ENCODE measurements at regions not wholly inside any gene's neighbourhood (a gene's known extent, or its start where the extent isn't known, plus 50 kb on each side); places are given as distances from the start of the nearest gene placed in this dataset.

DNA sequence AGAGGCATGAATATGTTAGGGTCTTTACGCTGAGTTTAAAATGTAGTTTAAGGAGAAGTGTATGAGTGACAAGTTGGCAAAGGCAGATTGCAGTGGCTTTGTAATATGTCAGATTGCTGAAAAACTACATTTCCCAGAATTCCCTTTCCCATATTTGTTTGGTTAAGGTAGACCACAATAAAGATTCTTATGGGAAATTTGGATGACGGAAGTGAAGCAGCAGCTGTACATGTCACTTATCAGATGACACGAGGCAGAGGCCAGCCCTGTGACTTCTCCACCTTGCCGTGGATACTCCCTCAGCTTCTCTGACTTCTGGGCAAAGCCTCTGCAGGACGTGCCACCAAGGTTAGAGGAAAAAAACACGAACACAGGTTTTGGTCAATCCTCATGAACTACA lies 229.7 kb upstream of the DKK2 start:
- Histone ChIP-seq H3K9me3 (no peaks in the 10 kb centered on the region), H3K27me3 (no peaks in the 10 kb centered on the region), H3K27ac (no peak overlapping the region), H3K4me1 (no peaks in the 10 kb centered on the region), H3K4me3 (no peak overlapping the region), H3K36me3 (no peaks in the 10 kb centered on the region)
- intact Hi-C loops (cut with DNase I): no loop called here
- TF ChIP-seq POLR2A (IDR thresholded peaks at IDR 0.05): no peak
- TF ChIP-seq, protein P1, sequence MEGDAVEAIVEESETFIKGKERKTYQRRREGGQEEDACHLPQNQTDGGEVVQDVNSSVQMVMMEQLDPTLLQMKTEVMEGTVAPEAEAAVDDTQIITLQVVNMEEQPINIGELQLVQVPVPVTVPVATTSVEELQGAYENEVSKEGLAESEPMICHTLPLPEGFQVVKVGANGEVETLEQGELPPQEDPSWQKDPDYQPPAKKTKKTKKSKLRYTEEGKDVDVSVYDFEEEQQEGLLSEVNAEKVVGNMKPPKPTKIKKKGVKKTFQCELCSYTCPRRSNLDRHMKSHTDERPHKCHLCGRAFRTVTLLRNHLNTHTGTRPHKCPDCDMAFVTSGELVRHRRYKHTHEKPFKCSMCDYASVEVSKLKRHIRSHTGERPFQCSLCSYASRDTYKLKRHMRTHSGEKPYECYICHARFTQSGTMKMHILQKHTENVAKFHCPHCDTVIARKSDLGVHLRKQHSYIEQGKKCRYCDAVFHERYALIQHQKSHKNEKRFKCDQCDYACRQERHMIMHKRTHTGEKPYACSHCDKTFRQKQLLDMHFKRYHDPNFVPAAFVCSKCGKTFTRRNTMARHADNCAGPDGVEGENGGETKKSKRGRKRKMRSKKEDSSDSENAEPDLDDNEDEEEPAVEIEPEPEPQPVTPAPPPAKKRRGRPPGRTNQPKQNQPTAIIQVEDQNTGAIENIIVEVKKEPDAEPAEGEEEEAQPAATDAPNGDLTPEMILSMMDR (IDR thresholded peaks at IDR 0.05): no peak
- no peak for TF ChIP-seq POLR2AphosphoS5 (IDR thresholded peaks at IDR 0.05; ENCODE audit: insufficient read depth in 1 of 2, low read depth in 1 of 2)
- no peak for DNase-seq (ENCODE audit: extremely low spot score in 2 of 2)

DNA sequence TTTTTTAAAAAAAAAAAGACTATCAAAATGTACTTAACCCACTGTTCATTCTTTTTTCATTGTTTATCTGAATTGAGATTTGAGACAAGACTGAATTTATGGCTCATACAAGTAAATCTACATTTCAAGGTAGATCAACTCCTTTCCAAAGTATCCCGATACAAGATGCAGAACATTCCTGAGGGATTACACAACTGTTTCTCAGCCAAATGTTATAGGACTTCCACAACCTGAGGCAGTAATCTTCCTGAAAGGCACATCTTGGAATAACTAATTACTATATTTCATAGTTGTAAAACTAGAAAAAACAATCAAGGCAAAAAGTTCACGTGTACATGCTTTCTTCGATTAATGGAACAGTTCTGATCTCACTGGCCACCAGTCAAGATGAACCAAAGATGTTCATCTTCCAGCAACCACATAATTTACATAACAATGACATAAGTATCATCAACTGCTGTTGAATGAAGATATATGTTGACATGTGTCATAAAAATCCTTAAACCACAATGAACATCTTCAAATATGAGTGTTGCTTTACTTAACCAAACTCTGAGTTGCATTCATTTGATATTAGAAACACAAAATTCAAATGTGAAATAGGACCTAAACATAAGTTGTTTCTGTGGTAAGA lies 225.2 kb upstream of the DKK2 start:
- no peak for DNase-seq (ENCODE audit: extremely low spot score in 2 of 2)
- no peaks in the 10 kb centered on the region for H3K36me3 ChIP-seq
- H3K4me3 ChIP-seq: no peak overlapping the region
- H3K4me1 ChIP-seq: no peaks in the 10 kb centered on the region
- no peaks in the 10 kb centered on the region for H3K9me3 ChIP-seq
- H3K27me3 ChIP-seq: no peaks in the 10 kb centered on the region
- TF ChIP-seq, protein P1 (IDR thresholded peaks at IDR 0.05): no peak
- H3K27ac ChIP-seq: no peak overlapping the region
- intact Hi-C loops (cut with DNase I): no loop called here

GRCh38 chr4:107258359-107258758 lies 222.2 kb upstream of the DKK2 start:
- Histone ChIP-seq H3K27ac (no peak overlapping the region), H3K4me3 (no peak overlapping the region), H3K27me3 (no peaks in the 10 kb centered on the region), H3K9me3 (no peaks in the 10 kb centered on the region), H3K4me1 (no peaks in the 10 kb centered on the region), H3K36me3 (no peaks in the 10 kb centered on the region)
- no peak for TF ChIP-seq POLR2A (IDR thresholded peaks at IDR 0.05)
- TF ChIP-seq, protein P1 (IDR thresholded peaks at IDR 0.05): no peak
- no peak for TF ChIP-seq POLR2AphosphoS5 (IDR thresholded peaks at IDR 0.05; ENCODE audit: insufficient read depth in 1 of 2, low read depth in 1 of 2)
- no peak for DNase-seq (ENCODE audit: extremely low spot score in 2 of 2)
- intact Hi-C loops (cut with DNase I): no loop called here

- intact Hi-C loops (cut with DNase I): no loop called here
Measured at GRCh38 chr4:107255596-107255995, 219.5 kb upstream of the DKK2 start.

GRCh38 chr4:107255114-107255513 lies 219.0 kb upstream of the DKK2 start:
- H3K36me3 ChIP-seq: no peaks in the 10 kb centered on the region
- no peaks in the 10 kb centered on the region for H3K4me1 ChIP-seq
- no peak for TF ChIP-seq POLR2A (IDR thresholded peaks at IDR 0.05)
- no peak for TF ChIP-seq POLR2AphosphoS5 (IDR thresholded peaks at IDR 0.05; ENCODE audit: insufficient read depth in 1 of 2, low read depth in 1 of 2)
- TF ChIP-seq, protein P1 (IDR thresholded peaks at IDR 0.05): no peak
- H3K9me3 ChIP-seq: no peaks in the 10 kb centered on the region
- intact Hi-C loops (cut with DNase I): no loop called here
- no peak overlapping the region for H3K27ac ChIP-seq
- H3K27me3 ChIP-seq: no peaks in the 10 kb centered on the region
- H3K4me3 ChIP-seq: no peak overlapping the region
- DNase-seq (ENCODE audit: extremely low spot score in 2 of 2): no peak

More at GRCh38 chr4:107255596-107255995, 219.5 kb upstream of the DKK2 start:
- H3K4me3 ChIP-seq: no peak overlapping the region
- no peaks in the 10 kb centered on the region for H3K9me3 ChIP-seq
- H3K27me3 ChIP-seq: no peaks in the 10 kb centered on the region
- no peak for DNase-seq (ENCODE audit: extremely low spot score in 2 of 2)
- no peak overlapping the region for H3K27ac ChIP-seq
- H3K36me3 ChIP-seq: no peaks in the 10 kb centered on the region
- H3K4me1 ChIP-seq: no peaks in the 10 kb centered on the region
- TF ChIP-seq, protein P1 (IDR thresholded peaks at IDR 0.05): no peak
- TF ChIP-seq POLR2A (IDR thresholded peaks at IDR 0.05) (no peak), POLR2AphosphoS5 (IDR thresholded peaks at IDR 0.05; ENCODE audit: insufficient read depth in 1 of 2, low read depth in 1 of 2) (no peak)
